ENCODE measurements at regions not wholly inside any gene's neighbourhood (a gene's known extent, or its start where the extent isn't known, plus 50 kb on each side); places are given as distances from the start of the nearest gene placed in this dataset.

DNA sequence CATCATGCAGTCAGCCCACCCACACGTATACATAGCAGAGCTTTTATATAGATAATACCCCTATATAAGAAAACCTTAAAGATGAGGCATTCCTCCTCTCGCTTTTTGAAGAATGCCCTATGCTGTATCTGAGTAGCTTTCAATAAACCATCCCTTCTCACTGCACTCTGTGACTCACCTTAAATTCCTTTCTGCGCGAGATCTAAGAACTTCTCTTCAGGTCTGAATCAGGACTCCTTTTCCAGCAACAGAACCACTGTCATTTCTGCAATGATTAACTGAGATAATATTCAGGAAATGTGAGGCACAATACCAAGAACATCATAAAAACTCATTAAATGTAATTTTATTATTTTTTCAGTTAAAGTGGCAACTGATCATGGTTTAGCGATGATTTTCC is 76.4 kb upstream of the DCLK2 start:
- H2AFZ ChIP-seq (ENCODE audit: low read length) = no peak overlapping the region
- no peak for DNase-seq (ENCODE audit: low spot score)
- H4K20me1 ChIP-seq (ENCODE audit: insufficient read depth, low read length) = no peaks in the 10 kb centered on the region
- no peak overlapping the region for H3K4me2 ChIP-seq (ENCODE audit: low read depth, low read length)
- intact Hi-C loops (cut with micrococcal nuclease; ENCODE audit: unreplicated experiment) = no loop called here
- BruUV-seq (replicated peaks) = no TSS peak
- no peaks in the 10 kb centered on the region for H3K36me3 ChIP-seq (replicated peaks in 1 of 2; ENCODE audit: control insufficient read depth in 1 of 2, insufficient read depth in 2 of 2, low read length in 2 of 2)
- no peak for ATAC-seq
- in situ Hi-C loops (cut with HindIII; ENCODE audit: extremely low pct_ligation_motif_present, low pct_unique_long_range_greater_than_20kb) = no loop called here
- CTCF ChIA-PET (ENCODE audit: low intra/inter-chr PET ratio, low total read pairs) = interaction anchor here (0.6 kb wide), 1 partner anchor 996 kb away, joined by 3 read pairs; no protein-coding TSS in a partner anchor
- POLR2A ChIA-PET = no interaction called here
- peaks cover 12% of the 10 kb centered on the region for H3K4me1 ChIP-seq (ENCODE audit: insufficient read depth, low read length)
- no peak overlapping the region for H3K9ac ChIP-seq (ENCODE audit: insufficient read depth, low read depth, low read length)
- no peaks in the 10 kb centered on the region for H3K79me2 ChIP-seq (ENCODE audit: insufficient read depth, low read length)
- no peak overlapping the region for H3K4me3 ChIP-seq (replicated peaks in 1 of 3; ENCODE audit: insufficient read depth in 1 of 3, low read depth in 2 of 3, low read length in 3 of 3)
- WGBS (ENCODE audit: low lambda C conversion rate) = 47% methylated on average over 5 of the region's 5 CpGs
- no peak overlapping the region for H3K27ac ChIP-seq (ENCODE audit: extremely low read length, insufficient read depth, low read length)
- FAIRE-seq = no peak
- no peaks in the 10 kb centered on the region; a peak in 1 of 5 replicates for H3K27me3 ChIP-seq (ENCODE audit: control insufficient read depth in 1 of 2, insufficient read depth in 2 of 2, low read length in 2 of 2)
- TF ChIP-seq ZNF329 (CRISPR knock-in tag; IDR thresholded peaks at IDR 0.05; ENCODE audit: low read depth) (no peak), ZSCAN9 (CRISPR knock-in tag; IDR thresholded peaks at IDR 0.05; ENCODE audit: borderline replicate concordance) (no peak), ZNF879 (CRISPR knock-in tag; IDR thresholded peaks at IDR 0.05) (no peak), HIVEP1 (CRISPR knock-in tag; IDR thresholded peaks at IDR 0.05) (no peak), RBAK (CRISPR knock-in tag; IDR thresholded peaks at IDR 0.05) (no peak), E2F1 (CRISPR knock-in tag; IDR thresholded peaks at IDR 0.05) (no peak)
- TF ChIP-seq, protein P1, sequence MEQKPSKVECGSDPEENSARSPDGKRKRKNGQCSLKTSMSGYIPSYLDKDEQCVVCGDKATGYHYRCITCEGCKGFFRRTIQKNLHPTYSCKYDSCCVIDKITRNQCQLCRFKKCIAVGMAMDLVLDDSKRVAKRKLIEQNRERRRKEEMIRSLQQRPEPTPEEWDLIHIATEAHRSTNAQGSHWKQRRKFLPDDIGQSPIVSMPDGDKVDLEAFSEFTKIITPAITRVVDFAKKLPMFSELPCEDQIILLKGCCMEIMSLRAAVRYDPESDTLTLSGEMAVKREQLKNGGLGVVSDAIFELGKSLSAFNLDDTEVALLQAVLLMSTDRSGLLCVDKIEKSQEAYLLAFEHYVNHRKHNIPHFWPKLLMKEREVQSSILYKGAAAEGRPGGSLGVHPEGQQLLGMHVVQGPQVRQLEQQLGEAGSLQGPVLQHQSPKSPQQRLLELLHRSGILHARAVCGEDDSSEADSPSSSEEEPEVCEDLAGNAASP (CRISPR knock-in tag; IDR thresholded peaks at IDR 0.05; ENCODE audit: borderline replicate concordance) = no peak
- H3K9me3 ChIP-seq (ENCODE audit: low read length) = no peaks in the 10 kb centered on the region

GRCh38 chr4:150002561-150002960 is 75.7 kb upstream of the DCLK2 start:
- Histone ChIP-seq H3K27ac (ENCODE audit: extremely low read length, insufficient read depth, low read length) (no peak overlapping the region), H4K20me1 (ENCODE audit: insufficient read depth, low read length) (no peaks in the 10 kb centered on the region), H3K9me3 (ENCODE audit: low read length) (no peaks in the 10 kb centered on the region), H2AFZ (ENCODE audit: low read length) (no peak overlapping the region), H3K79me2 (ENCODE audit: insufficient read depth, low read length) (no peaks in the 10 kb centered on the region), H3K4me3 (replicated peaks in 1 of 3; ENCODE audit: insufficient read depth in 1 of 3, low read depth in 2 of 3, low read length in 3 of 3) (no peak overlapping the region), H3K4me2 (ENCODE audit: low read depth, low read length) (no peak overlapping the region), H3K27me3 (ENCODE audit: control insufficient read depth in 1 of 2, insufficient read depth in 2 of 2, low read length in 2 of 2) (no peaks in the 10 kb centered on the region; a peak in 1 of 5 replicates), H3K9ac (ENCODE audit: insufficient read depth, low read depth, low read length) (no peak overlapping the region), H3K36me3 (replicated peaks in 1 of 2; ENCODE audit: control insufficient read depth in 1 of 2, insufficient read depth in 2 of 2, low read length in 2 of 2) (no peaks in the 10 kb centered on the region), H3K4me1 (ENCODE audit: insufficient read depth, low read length) (peaks cover 11% of the 10 kb centered on the region)
- DNase-seq (ENCODE audit: low spot score) = no peak
- in situ Hi-C loops (cut with HindIII; ENCODE audit: extremely low pct_ligation_motif_present, low pct_unique_long_range_greater_than_20kb) = no loop called here
- POLR2A ChIA-PET = no interaction called here
- no peak for ATAC-seq
- FAIRE-seq = no peak
- no TSS peak for BruUV-seq (replicated peaks)
- CTCF ChIA-PET (ENCODE audit: low intra/inter-chr PET ratio, low total read pairs) = no interaction called here
- intact Hi-C loops (cut with micrococcal nuclease; ENCODE audit: unreplicated experiment) = no loop called here
- no peak for TF ChIP-seq PRMT3 (CRISPR knock-in tag; IDR thresholded peaks at IDR 0.05; ENCODE audit: borderline replicate concordance, low read depth)
- TF ChIP-seq NFYB (CRISPR knock-in tag; IDR thresholded peaks at IDR 0.05) = no peak
- no peak for TF ChIP-seq GTF2F1 (IDR thresholded peaks at IDR 0.05; ENCODE audit: low read length)
- TF ChIP-seq ZNF292 (CRISPR knock-in tag; IDR thresholded peaks at IDR 0.05; ENCODE audit: borderline replicate concordance, low read depth) = no peak
- TF ChIP-seq ZNF558 (CRISPR knock-in tag; IDR thresholded peaks at IDR 0.05; ENCODE audit: borderline replicate concordance) = no peak
- TF ChIP-seq MTF1 (CRISPR knock-in tag; IDR thresholded peaks at IDR 0.05) = no peak
- no peak for TF ChIP-seq ZSCAN22 (CRISPR knock-in tag; IDR thresholded peaks at IDR 0.05)
- TF ChIP-seq KMT2A (CRISPR knock-in tag; IDR thresholded peaks at IDR 0.05) = no peak
- no peak for TF ChIP-seq KLF15 (CRISPR knock-in tag; IDR thresholded peaks at IDR 0.05; ENCODE audit: borderline replicate concordance)
- no peak for TF ChIP-seq E2F1 (CRISPR knock-in tag; IDR thresholded peaks at IDR 0.05)
